Stimulated activated CD8-positive, alpha-beta memory T cell treated with anti-CD3 and anti-CD28 coated beads, Interleukin-15, amount 100 ng/mL, for 4 hours (primary cell): ENCODE measurements at regions not wholly inside any gene's neighbourhood (a gene's known extent, or its start where the extent isn't known, plus 50 kb on each side); places are given as distances from the start of the nearest gene placed in this dataset.
"Not testable (repeated sequence)": the region's sequence is repeated elsewhere in the genome, so short reads cannot be mapped to it uniquely, and the experiment has no call there.

Experiments
- DNase-seq, 2 donors: peaks; one replicate each; pipeline ENCODE4 v3.0.0-alpha.2; 2020; ENCODE audit warnings: low read depth in 2 of 2

- no peak for DNase-seq
Measured at GRCh38 chr4:179225594-179225993, 1783.4 kb upstream of the AGA start.

- no peak for DNase-seq
Measured at GRCh38 chr4:179248821-179249220, 1806.6 kb upstream of the AGA start.

- DNase-seq, result no peak
Measured at GRCh38 chr4:179268791-179269190, 1826.6 kb upstream of the AGA start.

- DNase-seq, result no peak
Measured at GRCh38 chr4:179272282-179272681, 1830.0 kb upstream of the AGA start.

GRCh38 chr4:179278647-179279046 is 1836.4 kb upstream of the AGA start:
- no peak for DNase-seq

- DNase-seq, result no peak
Measured at GRCh38 chr4:179285696-179286095, 1843.5 kb upstream of the AGA start.

GRCh38 chr4:179291657-179292056 is 1849.4 kb upstream of the AGA start:
- no peak for DNase-seq

GRCh38 chr4:179292468-179292867 is 1850.2 kb upstream of the AGA start:
- DNase-seq, result no peak

- DNase-seq, result no peak
Measured at GRCh38 chr4:179307297-179308136, 1865.3 kb upstream of the AGA start.

GRCh38 chr4:179313823-179314222 is 1871.6 kb upstream of the AGA start:
- no peak for DNase-seq

GRCh38 chr4:179325181-179325580 is 1882.9 kb upstream of the AGA start:
- no peak for DNase-seq

GRCh38 chr4:179328627-179329026 is 1886.4 kb upstream of the AGA start:
- DNase-seq, result no peak

GRCh38 chr4:179331362-179331761 is 1889.1 kb upstream of the AGA start:
- no peak for DNase-seq

- DNase-seq, result no peak
Measured at GRCh38 chr4:179344861-179345260, 1902.6 kb upstream of the AGA start.

GRCh38 chr4:179352221-179352620 is 1910.0 kb upstream of the AGA start:
- no peak for DNase-seq

GRCh38 chr4:179353786-179354185 is 1911.5 kb upstream of the AGA start:
- no peak for DNase-seq

GRCh38 chr4:179361978-179362486 is 1919.8 kb upstream of the AGA start:
- DNase-seq, result no peak

GRCh38 chr4:179365932-179366331 is 1923.7 kb upstream of the AGA start:
- not testable (repeated sequence) for DNase-seq

GRCh38 chr4:179372242-179372641 is 1930.0 kb upstream of the AGA start:
- no peak for DNase-seq

GRCh38 chr4:179372746-179373145 is 1930.5 kb upstream of the AGA start:
- DNase-seq, result no peak

GRCh38 chr4:179378847-179379246 is 1936.6 kb upstream of the AGA start:
- not testable (repeated sequence) for DNase-seq

GRCh38 chr4:179392787-179393186 is 1950.5 kb upstream of the AGA start:
- no peak for DNase-seq

- no peak for DNase-seq
Measured at GRCh38 chr4:179398414-179398813, 1956.2 kb upstream of the AGA start.
